NCI-H1417 (cell line): ENCODE measurements at regions not wholly inside any gene's neighbourhood (a gene's known extent, or its start where the extent isn't known, plus 50 kb on each side); places are given as distances from the start of the nearest gene placed in this dataset.
"Not testable (repeated sequence)": the region's sequence is repeated elsewhere in the genome, so short reads cannot be mapped to it uniquely, and the experiment has no call there.

Experiments
- DNase-seq, 3 experiments: peaks; one replicate each; lab custom pipeline; 2025; lab: John Stamatoyannopoulos, UW

DNA sequence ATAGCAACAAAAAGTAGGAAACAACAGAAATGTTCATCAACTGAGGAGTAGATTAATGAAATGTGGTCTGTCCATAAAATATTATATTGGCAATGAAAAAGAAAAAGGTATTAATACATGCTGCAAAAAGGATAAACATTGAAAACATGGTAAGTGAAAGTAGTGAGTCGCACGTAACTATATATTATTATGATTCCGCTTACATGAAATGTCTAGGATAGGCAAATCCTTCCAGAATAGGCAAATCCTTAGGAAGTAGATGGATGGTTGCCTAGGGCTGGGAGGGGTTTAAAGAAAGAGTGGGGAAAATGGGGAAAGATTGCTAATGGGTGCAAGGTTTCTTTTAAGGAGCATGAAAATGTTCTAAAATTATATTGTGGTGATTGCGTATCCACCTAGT lies 198.1 kb upstream of the WSB1 start:
- DNase-seq, result not testable (repeated sequence)

DNA sequence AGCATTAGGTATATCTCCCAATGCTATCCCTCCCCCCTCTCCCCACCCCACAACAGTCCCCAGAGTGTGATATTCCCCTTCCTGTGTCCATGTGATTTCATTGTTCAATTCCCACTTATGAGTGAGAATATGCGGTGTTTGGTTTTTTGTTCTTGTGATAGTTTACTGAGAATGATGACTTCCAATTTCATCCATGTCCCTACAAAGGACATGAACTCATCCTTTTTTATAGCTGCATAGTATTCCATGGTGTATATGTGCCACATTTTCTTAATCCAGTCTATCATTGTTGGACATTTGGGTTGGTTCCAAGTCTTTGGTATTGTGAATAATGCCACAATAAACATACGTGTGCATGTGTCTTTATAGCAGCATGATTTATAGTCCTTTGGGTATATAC lies 194.6 kb upstream of the WSB1 start:
- DNase-seq, result not testable (repeated sequence)

DNA sequence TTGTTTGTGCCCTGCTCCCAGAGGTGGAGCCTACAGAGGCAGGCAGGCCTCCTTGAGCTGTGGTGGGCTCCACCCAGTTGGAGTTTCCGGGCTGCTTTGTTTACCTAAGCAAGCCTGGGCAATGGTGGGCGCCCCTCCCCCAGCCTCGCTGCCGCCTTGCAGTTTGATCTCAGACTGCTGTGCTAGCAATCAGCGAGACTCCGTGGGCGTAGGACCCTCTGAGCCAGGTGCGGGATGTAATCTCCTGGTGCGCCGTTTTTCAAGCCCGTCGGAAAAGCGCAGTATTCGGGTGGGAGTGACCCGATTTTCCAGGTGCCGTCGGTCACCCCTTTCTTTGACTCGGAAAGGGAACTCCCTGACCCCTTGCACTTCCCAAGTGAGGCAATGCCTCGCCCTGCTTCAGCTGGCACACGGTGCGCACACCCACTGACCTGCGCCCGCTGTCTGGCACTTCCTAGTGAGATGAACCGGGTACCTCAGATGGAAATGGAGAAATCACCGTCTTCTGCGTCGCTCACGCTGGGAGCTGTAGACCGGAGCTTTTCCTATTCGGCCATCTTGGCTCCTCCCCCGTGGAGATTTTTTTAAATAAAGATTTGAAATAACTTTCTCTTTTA lies 189.2 kb upstream of the WSB1 start:
- peak in 1 of 3 experiments; percentile 39 for DNase-seq

DNA sequence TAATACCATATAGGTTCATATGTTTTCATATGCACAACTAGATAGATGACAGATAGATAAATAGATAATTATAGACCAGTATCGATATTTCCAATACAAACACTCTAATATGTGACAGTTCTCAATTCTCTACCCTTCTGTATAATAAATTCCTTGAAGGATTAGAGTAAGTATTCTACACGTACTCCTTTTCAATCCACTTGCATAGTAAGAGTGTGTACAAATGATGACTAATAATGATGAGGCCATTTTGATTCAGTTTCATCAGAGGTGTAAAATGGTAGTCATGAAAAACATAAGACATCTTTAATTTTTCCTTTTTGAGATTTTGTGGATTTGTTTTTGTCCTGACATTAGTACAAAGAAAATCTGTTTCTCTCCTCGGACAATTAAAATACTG lies 188.3 kb upstream of the WSB1 start:
- no peak for DNase-seq

DNA sequence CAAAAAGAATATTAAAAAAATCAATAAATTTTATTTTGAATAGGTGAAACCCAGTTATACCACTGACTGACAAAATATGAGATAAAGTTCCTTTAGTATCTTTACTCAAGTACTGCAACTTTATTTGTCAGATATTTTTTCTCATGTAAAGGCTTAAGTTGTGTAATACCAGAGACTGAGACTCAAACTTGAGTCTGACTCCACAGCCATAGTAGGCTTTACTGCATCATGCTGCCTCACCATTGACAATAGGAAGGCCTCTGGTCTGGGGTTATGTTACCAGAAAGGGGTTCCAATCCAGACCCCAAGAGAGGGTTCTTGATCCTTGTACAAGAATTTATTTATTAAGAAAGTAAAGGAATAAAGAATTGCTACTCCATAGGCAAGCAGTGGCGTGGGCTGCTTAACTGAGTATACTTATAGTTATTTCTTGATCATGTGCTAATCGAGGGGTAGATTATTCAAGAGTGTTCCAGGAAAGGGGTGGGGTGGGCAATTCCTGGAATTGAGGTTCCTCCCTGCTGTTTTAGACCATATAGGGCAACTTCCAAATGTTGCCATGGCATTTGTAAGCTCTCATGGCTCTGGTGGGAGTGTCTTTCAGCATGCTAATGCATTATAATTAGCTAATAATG lies 187.4 kb upstream of the WSB1 start:
- no peak for DNase-seq

DNA sequence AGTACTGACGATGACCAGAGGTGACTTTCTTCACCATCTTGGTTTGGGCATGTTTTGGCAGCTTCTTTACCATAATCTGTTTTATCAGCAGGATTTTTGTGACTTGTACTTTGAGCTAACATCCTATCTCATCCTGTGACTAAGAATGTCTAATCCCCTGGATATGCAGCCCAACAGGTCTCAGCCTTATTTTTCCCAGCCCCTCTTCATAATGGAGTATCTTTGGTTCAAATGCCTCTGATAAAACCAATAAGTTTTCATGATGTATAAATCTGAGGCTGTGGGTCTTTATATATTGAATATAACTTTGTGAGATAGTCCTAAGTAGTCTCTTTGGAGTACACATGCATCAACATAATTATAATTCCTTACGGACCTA lies 186.9 kb upstream of the WSB1 start:
- DNase-seq, result no peak

DNA sequence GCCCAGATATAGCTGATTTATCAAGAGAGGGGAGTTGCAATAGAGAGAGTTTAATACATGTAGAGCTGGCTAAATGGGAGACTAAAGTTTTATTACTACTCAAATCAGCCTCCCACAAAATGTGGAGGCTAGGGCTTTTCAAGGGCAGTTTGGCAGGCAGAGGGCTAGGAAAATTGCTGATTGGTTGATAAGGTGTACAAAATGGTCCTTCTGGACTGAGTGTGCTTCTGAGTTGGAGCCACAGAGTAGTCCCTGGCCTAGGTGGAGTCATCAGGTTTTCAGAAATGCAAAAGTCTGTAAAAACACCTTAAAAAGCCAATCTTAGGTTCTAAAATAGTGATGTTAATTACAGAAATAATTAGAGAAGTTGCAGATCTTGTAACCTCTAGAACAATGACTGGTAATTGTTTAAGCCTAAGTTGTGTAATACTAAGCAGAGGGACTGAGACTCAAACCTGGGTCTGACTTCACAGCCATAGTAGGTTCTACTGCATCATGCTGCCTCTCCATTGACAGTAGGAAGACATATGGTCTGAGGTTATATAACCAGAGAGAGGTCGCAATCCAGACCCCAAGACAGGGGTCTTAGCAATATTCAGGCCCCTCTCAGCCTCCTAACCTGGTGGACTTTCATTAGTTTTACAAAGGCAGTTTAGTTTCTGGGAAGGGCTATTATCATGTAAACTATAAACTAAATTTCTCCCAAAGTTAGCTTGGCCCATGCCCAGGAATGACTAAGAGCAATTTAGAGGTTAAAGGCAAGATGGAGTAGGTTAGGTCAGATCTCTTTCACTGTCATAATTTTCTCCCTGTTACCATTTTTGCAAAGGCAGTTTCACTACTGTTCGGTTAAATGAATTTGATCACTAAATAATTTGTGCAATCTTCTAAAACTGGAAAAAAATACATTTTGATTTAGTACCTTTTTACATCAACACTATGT lies 186.3 kb upstream of the WSB1 start:
- not testable (repeated sequence) for DNase-seq

DNA sequence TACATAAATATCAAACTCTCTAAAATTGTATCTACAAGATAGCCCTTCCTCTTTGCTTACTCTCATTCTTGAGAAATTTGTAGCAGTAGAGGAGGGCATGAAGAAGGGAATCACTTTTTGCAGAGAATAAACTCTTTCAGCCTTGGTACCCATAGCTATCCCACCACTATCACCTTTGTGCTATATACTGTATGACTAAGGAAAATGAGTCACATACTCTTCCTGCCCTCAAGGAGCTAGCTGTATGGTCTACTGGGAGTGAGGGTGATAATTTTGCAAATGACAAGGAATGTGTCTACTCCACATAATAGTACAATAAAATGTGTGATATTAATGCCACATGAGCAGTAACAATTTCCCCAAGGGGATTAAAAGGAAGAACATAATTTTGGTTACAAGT lies 184.6 kb upstream of the WSB1 start:
- no peak for DNase-seq

DNA sequence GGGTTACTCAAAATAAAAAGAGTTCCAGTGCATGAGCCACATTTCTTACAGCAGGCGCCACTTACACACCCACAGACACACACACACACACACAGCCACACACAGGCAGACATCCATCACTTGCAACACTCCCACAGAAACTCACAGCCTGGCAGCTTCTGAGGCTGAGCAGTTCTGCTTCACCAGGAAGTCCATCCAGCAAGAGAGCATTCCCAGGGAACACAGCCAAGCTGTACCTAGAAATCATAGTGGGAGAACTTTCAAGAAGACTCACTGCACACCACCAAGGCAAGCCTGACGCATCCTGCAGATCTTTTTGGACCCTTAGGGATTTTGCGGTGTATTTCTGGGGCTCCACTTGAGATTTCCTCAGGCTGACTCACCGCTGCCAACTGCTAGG lies 140.9 kb upstream of the WSB1 start:
- DNase-seq, result no peak

DNA sequence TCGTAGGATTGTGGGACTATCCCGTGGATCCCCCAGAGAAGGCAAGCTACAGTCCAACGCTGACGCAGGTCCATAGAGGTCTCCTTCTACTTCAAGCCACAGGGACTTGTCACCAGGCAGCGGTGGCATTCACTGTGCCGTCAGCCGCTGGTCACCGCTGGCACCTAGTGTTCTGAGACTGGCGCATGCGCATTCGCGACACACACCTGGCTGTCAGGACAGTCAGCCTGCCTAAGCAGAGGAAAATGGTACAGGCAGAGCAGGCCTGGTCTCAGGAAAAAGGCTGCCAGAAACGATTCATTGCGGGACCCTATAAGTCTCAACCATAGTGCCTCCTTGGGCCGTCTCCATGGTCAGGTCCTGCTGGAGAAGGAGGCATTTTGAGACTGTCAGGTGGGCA lies 138.0 kb upstream of the WSB1 start:
- DNase-seq, result no peak

DNA sequence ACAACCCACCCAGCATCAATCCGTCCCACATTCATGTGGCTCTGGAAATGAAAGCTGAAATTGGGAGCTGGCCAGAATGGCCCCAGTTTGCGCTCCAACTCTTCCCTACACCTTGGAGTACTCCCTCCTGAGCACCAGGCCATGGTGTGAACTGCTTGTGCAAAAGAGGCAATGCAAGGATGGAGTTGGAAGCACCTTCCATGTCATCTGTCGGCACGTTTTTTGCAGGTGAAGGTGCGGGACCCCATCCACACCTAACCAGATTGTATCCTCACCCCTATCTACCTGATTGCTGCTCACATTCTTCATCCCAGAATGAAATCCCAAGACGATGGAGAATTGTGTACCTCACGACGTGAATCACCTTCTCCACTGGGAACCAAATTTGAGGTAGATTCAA lies 136.6 kb upstream of the WSB1 start:
- DNase-seq, result no peak

DNA sequence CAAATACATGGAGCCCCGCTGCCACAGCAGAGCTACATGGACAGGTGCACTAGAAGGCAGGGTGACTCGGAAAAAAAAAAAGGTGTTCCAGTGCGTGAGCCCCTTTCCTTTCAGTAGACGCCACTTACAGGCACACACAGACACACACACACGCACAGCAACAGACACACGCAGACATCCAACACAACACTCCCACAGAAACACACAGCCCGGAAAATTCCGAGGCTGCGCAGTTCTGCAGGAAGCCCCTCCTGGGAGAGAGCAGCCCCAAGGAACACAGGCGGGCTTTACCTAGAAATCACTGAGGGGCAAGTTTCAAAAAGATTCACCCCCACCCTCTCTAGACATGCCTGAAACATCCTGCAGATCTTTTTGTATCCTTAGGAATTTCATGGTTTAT lies 136.0 kb upstream of the WSB1 start:
- peak in 2 of 3 experiments; percentile 64 to 71 for DNase-seq

DNA sequence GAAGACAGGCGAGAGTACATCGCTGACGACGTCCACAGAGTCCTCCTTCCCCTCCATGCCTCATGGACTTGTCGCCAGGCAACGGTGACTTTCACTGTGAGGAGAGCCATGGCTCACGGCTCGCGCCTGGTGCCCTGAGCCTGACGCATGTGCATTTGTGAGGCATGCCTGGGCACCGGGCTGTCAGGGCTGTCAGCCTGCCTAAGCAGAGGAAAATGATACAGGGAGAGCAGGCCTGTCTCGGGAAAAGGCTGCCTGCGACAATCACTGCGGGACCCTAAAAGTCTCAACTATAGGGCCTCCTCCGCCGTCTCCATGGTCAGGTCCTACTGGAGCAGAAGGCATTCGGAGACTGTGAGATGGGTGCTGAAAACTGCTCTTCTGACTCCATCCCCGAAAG lies 135.5 kb upstream of the WSB1 start:
- DNase-seq, result peak; percentile 3 to 87 (median 70)

DNA sequence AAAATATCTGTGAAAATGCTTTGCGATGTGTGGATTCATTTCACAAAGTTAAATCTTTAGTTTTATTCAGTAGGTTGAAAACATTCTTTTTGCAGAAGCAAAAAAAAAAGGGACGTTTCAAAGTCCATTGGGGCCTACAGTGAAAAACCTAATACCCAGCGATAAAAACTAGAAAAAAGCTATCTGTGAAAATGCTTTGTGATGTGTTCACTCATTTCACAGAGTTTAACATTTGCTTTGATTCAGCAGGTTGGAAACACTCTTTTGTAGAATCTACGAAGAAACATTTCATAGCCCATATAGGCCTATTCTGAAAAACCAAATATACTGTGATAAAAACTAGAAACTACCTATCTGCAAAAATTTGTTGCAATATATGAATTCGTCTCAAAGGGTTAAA lies 113.6 kb upstream of the WSB1 start:
- DNase-seq, result no peak

DNA sequence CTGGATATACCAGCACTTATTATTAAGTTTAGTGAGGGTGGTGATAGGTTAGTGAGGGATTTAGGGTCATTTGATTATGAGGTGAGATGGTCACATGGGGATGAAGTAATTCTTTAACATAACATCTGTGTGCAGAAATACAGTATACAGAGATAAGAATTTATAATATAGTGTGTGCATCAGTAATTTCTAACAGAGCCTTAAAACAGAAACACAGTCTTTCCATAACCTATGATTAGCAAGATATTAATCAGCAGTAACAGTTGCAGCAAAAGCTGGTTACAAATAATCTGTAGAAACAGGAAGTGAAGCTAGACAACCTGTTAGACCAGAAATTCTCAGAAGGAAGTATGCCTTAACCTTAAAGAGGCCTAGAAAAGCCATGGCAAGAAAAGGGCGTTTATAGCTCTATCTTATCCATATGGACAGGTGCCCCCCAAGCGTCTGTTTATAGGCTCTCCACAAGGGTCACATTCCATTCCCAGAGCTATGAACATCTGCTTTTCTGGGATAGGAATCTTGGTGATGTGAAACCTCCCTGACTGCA lies 112.5 kb upstream of the WSB1 start:
- DNase-seq, result not testable (repeated sequence)

DNA sequence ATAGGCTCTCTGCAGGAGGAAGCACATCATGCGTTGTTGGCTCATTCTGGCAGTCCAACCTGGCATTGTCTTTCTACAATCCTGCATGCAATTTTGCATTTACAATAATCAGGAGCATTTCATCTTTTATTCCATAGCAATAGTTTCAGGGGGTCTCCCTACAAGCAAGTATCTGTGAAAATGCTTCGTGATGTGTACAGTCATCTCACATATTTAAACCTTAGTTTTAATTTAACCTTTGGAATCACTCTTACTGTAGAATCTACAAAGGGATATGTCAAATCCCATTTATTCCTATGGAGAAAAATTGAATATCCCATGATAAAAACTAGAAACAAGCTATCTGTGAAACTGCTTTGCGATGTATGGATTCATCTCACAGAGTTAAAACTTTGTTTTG lies 112.0 kb upstream of the WSB1 start:
- DNase-seq, result no peak

DNA sequence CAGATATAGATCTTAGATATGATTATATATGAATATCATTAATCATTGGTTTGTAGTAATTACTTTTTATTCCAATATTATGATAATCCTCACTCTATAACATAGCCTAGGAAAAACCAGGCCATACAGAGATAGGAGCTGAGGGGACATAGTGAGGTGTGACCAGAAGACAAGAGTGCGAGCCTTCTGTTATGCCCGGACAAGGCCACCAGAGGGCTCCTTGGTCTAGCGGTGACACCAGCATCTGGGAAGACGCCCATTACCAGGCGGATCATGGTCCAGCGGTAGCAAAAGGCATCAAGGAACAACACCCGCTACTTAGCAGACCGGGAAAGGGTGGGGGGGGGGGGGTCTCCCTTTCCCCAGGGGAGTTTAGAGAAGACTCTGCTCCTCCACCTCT lies 96.4 kb upstream of the WSB1 start:
- not testable (repeated sequence) for DNase-seq

DNA sequence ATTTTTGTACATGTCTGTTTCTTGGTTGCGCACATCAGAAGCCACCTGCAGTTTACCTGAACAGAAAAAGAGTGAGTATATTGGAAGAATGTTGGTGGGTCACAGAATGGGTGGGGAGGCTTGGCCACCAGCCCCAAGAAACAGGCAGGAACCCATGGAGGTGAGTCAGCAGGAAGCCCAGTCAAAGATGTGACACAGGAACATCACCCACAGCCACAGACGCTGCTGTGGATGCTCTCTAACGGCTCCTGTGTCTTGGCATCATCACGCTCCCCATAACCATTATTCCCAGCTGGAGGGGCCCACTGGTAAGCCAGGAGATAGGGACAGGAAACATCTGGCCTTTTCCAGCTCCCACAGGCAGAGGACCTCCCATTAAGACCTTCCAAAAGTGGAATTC lies 94.0 kb upstream of the WSB1 start:
- no peak for DNase-seq

DNA sequence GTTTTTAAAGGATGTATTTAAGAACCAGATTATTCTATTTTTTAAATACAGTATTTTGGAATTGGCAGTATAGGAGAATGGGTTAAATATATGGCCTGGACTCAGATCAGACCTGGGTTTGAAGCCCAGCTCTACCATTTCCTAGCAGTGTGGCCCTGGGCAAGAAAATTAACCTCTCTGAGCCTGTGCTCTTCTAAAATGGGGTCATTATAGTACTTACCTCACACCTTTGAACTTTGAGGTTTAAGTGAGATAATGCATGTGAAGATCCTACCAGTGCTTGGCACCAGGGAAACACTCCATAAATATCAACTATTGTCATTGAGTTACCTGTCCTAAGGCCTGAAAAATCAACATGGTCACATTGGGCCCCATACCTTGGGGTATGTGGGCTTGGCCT lies 93.4 kb upstream of the WSB1 start:
- no peak for DNase-seq

DNA sequence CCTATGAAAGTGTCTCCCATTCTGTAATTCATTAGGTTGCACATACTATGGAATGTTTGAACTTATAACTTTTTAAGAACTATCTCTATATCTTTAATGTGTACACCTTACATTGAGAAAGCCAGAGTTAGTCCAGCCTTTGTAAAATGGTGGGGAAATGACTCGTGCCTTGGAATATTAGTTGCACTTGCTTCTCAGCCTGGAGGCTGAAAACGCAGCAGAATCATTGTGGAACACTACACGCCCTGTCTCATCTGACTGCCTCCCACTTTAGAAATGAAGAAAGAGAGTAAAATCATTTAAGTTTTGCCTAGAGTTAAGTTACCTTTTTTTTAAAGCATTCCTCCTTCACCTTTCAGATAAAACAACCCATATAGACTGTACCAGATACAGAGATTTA lies 90.7 kb upstream of the WSB1 start:
- no peak for DNase-seq

DNA sequence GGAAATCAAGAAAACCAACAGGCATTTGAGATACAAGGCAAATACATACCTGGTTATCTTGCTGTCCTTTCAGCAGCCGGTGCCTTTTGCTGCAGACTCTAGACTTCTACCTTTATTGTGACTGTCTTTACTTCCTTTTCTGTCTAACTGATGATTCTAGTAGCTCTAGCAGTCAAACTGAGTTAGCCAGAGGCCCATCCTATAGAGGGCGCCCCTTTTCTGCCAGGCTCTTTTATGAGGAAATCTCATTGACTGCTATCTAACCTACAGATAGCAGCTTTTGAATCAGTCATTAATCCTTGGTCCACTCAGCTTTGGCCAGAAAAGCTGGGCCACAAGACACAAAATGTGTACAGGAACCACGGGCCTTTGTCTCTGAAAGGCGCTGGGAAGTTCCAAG lies 87.5 kb upstream of the WSB1 start:
- DNase-seq, result no peak

DNA sequence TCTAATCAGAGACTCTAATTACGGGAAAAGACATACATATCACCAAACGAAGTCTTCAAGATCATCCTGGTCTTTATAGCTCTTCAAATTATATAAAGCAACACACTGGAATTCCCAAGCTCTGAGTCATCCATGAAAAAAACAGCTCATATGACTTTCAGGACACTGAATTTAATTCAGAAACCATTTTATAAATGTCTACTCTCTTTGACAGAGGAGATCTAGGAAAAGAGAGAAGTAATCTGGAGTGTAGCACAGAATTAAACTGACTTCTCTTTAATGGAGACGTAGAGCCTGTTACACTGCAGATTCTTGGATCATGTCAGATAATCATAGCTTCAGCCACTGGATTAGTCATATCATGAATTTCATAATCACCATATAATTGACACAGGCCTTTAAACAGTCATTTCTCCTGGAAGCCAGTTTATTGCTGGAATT lies 86.8 kb upstream of the WSB1 start:
- DNase-seq, result no peak

DNA sequence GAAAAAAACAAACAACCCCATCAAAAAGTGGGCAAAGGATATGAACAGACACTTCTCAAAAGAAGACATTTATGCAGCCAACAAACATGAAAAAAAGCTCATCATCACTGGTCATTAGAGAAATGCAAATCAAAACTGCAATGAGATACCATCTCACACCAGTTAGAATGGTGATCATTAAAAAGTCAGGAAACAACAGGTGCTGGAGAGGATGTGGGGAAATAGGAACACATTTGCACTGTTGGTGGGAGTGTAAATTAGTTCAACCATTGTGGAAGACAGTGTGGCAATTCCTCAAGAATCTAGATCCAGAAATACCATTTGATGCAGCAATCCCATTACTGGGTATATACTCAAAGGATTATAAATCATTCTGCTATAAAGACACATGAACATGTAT lies 85.5 kb upstream of the WSB1 start:
- DNase-seq, result not testable (repeated sequence)
